ENCODE measurements at regions not wholly inside any gene's neighbourhood (a gene's known extent, or its start where the extent isn't known, plus 50 kb on each side); places are given as distances from the start of the nearest gene placed in this dataset.

DNA sequence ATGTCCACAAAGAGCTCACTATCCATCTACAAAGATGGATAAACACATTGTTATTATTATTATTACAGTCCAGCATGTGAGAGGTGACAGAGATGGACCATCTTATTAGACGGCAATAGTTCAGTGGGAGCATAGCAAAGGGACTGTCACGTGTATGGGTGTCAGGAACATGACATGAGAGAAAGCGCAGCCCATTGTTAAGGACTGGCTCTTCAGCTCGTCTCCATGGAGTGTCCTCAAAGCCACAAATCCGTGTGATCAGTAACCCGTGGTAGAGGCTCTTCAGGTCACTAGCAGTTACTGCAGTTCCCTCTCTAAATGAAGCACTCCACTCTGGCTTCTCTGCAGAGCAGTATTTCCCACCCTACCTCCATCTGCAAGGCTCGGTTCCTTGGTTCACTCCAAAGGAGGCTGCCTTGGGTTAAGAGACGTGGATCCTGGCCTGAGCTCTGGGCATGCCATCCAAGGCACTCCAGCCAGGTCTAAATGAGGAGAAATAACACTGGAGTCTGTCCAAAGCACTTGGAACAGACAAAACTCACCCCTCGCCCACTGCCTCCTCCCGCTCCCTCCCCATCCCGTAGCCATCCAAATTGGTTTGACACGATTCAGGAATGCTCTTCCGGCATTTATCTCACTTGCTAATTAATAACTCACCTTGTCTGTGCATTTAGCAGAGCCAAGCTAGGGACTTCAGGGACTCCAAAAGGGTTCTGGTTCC, 122.3 kb upstream of the WWC1 start:
- no peak for DNase-seq (ENCODE audit: low spot score)

DNA sequence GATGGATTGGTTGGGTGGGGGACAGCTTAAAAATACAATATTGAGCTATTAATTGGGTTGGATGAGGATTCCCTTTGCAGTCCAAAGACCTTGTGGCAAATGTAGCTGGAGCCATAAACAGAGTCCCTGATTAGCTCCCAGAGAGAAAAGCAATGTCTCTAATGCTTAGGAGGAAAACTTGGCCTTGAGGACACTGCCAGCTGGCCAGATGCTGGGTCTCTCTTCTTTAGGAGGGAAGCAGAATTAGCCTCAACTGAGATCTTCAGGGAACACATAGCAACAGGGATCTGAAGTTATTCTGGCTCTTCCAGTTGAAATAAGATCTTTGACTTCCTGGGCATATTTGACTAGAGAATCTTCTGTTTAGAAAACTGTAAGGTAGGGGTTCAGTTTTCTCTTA, 121.7 kb upstream of the WWC1 start:
- no peak for DNase-seq (ENCODE audit: low spot score)

DNA sequence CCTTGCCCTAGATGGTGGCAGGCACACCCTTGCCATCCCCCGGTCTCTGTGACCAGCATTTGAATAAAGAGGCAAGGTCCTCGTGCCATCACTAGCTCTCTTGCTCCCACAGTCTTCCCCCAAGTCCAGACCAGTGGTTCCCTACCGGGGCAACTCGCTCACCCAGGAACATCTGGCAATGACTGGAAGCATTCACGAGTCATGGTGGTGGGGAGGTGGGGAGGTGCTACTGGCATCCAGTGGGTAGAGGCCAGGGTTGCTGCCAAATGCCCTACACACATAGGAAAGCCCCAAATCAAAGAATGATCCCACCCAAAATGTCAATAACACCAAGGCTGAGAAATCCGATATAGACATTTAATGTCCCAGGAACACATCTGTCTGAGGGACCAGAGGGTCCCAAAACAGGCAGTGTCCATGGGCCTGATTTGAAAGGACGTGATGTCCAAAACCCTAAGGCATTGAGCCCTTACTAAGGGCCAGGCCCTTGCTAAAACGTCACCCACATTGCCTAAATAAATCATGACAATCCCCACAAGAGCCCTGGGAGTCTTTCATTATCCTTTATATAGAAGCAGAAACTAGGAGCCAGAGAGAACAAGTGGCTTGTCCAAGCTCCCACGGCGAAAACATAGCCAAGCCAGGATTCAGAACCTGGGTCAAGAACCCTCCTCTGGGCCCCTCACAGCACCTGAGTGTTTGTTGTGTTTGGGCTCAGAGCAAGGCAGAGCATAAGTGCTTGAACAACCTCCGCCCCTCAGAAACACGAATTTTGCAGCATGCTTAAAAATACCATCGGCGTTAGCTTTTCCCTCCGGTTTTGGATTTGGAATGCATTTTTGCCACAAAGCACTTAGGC, 119.3 kb upstream of the WWC1 start:
- DNase-seq (ENCODE audit: low spot score), result no peak

DNA sequence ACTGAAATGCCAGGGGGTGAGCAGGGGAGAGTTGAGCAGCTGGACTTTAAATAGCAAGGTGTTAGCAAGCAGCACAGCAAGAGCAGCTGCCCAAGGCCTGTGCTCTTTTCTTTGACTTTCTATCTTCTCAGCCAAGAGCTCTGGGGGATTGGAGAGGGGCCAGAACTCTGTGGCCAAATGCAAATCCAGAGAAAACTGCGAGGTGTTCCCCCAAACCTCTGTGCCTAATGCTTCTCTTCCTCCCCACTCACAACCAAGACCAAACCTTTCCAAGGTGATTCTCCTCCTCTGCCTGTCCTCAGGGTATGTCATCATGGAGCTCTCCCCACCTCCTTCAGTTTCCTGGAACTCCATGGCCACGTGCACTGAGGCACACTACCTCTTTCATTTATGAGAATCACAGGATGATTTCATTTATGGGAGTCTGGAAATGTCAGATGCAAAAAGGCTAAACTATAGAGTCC, 118.7 kb upstream of the WWC1 start:
- DNase-seq (ENCODE audit: low spot score), result no peak

DNA sequence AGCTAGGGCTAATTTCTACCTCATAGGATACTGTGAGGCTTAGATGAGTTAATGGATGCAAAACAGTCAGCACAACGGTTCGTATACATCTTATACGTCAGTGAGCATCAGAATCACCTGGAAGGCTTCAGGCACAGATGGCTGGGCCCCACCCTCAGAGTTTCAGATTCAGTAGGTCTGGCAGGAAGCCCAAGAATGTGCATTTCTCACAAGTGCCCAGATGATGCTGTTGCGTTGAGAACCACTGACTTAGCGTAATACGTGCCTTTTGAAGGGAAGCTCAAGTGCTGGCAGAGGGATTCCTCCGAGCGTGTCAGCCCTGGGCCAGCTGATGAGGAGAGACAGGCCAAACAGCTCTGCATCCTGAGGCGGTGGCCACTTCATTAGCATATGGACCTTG, 117.1 kb upstream of the WWC1 start:
- DNase-seq (ENCODE audit: low spot score), result no peak

DNA sequence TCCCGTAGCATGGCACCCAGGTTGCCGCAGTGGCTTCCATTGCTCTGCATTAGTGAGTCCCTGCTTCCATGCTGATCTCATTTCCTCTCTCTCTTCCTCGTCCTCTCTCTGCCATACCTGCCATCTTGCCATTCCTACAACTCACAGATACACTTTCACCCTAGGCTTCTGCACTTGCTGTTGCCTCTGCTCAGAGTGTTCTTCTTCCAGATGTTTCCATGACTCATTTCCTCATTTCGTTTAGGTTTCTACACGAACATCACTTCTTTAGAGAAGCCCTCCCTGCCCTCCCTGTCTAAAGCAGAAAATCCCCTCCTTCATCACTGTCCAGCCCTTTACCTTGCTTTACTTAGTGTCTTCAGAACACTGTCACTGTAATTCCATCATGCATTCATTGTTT, 115.2 kb upstream of the WWC1 start:
- DNase-seq (ENCODE audit: low spot score), result no peak

DNA sequence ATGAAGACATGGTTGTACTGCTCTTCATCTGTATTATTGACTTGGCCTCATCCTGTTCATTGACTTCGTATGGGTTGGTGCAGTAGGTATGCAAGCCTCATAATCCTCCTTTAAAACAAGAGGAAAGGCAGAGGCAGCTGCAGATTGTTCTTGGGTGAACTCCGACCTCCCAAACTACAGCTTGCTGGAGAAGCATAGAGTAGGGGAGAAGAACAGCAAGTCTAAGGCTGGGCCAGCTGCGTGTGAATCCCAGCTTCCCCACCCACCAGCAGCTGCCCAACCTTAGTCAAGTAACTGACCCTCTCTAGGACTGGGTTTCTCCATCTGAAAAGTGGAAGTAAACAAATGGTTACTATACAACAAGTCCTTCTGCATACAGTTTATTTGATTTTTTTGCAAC, 114.5 kb upstream of the WWC1 start:
- no peak for DNase-seq (ENCODE audit: low spot score)

DNA sequence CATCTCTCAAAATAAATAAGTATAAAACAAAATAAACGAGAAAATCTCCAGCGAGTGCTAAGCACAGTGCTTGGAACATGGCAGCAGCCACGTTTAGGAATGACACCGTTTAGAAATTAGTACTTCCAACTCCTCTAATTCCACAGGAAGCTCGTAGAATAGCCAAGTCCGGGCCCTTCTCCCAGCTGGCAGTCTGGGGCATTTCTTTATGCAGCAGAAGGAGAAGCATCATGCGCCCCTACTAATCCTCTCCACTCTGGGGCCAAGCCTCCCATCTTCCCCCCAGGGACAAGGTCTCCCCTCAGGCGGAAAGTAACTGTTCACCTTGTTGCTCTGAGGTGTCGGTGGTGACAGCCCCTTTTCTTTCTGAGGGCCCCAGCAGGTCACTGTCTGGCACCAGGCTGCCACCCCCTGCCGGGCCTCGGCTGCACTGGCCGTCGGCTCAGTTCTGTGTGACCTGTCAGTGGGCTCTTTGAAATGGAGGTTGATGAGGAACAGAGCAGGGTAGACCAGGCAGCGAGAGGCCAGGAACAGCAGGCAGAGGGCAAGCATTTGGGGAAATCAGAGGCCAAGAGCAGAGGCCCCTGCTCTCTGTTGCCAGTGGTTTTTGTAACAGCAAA, 113.5 kb upstream of the WWC1 start:
- no peak for DNase-seq (ENCODE audit: low spot score)

DNA sequence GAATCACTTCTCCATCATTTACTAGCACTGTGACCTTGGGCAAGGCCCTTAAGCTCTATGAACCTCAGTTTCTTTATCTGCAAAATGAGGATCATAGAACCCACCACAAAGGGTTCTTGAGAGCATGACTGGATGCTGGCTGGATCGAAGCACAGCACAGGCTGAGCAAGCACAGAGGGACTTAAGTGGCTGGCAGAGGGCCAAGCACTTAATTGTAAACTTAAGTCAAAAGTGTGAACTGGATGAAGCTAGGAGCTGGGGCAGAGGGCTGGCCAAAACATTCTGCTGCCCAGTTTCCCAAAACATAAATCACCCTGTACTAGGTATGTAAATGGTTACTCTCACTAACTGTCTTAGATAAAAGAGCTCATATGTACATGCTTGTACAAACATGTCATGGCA, 112.3 kb upstream of the WWC1 start:
- DNase-seq (ENCODE audit: low spot score), result no peak

DNA sequence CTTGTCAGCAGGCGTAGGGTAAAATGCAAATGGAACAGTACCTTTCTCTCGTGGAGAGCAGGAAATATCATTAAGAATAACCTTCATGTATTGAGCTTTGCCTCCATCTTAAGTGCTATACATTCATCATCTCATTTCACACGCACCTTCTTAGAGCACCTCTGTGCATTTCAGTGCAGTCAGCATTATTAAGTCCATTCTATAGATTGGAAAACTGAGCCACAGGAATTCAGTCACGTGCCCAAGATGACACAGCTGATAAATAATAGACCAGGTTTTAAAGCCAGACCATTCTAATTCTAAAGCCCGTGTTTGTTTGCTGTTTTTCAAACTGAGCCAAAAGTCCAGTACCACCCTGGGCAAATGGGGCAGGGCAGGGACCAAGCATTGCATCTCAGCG, 109.2 kb upstream of the WWC1 start:
- no peak for DNase-seq (ENCODE audit: low spot score)

DNA sequence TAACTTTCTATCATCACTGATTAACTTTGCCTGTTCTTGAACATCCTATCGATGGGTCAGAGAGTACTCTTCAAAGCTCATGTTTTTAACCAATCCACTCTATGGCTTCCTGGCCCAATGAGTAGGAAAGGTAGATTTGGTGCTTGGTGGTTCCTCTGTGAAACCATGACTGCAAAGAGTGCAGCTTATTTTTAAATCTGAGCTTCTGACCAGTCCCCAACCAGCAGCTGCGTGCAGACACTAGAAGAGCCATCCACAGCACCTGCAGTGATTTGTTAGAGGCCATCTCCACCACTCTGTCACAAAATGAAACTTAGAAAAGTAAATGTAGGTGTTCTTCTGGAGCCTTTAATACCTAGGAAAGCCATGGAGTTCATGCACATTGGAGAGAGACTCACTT, 107.3 kb upstream of the WWC1 start:
- DNase-seq (ENCODE audit: low spot score), result no peak

DNA sequence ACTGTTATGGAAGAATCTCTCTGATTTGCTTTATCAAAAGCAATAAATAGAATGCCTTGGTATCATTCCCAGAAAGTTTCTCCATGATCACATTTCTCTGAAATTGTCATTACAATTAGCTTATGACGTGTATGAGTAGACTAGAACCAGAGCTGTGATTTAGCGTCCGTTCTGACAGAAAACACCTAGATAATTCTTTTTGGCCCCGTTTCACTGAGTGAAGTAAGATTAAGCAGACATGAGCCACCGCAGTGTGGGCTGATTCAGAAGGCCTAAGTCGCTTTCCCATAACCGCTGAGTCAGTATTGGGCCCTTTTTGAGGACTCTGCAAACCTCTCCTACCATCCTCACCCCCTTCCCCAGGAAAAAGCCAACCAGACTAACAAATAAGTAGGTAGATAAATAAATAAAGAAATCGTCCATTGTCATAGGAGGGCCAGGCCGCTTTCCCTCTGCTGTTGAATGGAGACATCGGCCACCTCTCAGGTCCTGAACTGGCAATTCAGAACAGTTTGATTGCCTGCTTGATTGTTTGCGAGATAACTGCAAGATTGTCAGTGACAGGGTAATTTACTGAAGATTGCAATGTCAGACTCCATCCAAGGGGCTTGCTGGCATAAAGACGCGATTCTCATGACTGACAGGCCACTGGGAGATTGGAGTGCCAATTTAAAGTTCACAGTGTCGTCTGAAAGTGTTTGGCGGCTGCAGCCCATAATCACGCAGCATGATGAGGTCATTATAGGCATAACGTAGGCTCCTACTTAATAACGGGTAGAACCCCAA, 105.0 kb upstream of the WWC1 start:
- no peak for DNase-seq (ENCODE audit: low spot score)

DNA sequence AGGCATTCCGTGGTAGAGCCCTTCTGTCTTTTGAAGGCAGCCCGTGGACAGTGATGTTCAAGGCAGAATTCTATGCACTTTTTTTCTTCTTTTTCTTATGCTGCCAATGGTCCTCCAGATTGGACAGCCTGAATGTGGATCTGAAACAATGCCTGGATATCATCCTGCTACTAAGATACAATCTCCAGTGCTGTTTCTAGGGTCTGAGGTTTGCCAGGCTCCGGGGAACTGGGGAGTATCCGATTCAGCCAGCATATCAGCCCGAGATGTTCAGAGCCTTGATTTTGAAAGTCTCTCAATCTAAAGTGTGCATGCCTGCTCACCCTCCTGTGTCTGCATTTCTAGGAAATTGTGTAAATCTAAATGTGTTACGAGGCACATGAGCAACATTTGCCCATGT, 103.8 kb upstream of the WWC1 start:
- no peak for DNase-seq (ENCODE audit: low spot score)

DNA sequence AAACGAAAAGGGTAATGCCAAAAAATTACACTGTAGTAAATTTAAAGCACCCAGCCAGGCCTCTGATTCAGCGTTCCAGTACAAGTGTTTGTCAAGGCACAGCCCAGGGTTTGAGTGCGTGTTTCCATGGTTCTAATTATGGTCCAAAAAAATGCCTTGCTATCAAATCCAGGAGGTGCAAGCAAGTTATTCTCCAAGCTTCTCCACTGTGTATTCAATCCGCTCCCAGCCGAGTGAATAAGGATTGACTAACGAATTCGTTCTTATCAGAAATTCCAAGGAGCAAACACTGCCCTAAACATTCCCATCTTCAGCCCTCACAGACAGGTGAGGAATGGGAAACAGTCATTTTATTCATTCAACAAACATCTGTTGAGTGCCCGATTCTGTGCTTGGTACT, 103.3 kb upstream of the WWC1 start:
- no peak for DNase-seq (ENCODE audit: low spot score)

DNA sequence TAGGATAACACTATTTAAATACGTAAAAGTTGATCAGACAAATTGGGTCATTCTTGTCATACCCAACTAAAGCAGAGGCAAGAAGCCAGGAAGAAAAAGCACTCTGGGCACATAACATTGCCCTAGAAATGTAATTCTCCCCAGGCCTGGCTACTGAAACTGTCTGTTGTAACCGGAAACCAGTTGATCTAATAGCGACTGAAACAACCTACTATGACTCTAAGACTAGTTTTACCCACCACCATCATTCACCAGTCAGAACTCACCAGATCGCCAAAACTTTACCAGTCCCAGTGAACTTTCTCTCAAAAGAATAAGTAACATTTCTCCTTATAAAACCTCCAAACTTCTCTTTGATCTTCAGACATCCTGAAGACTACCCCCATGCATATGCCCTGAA, 99.3 kb upstream of the WWC1 start:
- DNase-seq (ENCODE audit: low spot score), result no peak

DNA sequence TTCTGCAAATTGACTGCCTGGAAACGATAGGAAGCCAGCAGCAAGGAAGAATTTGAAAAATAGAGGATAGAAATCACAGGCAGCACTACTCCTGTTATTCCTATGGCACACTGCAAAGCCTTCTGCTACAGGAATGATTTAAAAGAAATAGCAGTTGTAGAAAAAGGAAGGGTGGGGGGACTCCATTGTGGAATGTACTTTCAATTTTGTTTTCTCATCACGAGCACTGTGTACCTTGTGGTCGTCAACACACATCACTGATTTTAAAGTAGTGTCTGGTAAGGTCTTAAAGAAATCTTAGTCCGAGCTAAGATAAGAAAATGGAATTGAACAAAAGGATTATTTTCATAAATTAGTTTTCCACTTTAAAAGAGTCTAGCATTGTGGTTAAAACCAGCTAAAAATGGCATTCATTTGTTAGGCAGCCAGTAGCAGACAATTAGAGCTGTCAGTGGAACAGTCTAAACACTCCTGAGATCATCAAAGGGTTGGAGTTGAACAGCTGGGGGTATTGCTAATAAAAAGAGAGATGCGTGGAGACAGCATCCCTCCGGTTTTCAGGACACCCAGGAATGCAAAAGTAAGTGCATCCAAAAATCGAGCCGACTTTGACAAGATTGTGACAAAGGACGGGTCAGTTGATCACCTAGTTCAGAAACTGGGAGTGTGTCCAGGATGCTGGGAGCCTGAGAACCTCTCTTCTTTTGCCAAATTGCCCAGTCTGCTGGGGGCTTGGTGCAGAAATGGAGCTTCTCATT, 97.8 kb upstream of the WWC1 start:
- DNase-seq (ENCODE audit: low spot score), result no peak

DNA sequence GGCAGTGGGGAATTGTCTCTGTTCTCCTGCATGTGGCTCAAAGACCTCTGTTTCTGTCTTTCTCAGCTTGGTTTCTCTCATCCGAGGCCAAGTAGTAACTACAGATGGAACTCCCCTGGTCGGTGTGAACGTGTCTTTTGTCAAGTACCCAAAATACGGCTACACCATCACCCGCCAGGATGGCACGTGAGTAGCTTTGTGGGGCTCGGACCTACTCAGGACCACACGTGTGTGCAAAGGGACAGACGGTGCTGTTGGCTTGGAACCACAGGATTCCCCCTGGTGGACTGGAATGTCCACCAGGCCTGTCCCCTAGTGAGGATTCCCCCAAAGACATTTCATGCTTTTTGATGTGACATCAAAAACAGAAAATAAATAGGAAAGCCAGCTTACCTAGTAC, 96.3 kb upstream of the WWC1 start:
- no peak for DNase-seq (ENCODE audit: low spot score)

DNA sequence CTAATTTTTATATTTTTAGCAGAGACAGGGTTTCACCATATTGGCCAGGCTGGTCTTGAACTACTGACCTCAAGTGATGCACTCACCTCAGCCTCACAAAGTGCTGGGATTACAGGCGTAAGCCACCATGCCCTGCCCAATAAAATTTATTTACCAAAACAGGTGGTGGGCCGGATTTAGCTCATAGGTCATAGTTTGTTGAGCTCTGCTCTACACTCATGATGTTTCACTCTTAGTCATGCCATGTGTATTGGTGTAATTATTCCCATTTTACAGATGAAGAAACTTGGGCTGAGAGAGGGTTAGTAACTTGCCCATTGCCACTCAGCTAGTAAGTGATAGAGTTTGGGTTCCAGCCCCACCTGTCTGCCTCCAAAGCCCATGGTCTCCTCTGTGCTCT, 93.1 kb upstream of the WWC1 start:
- DNase-seq (ENCODE audit: low spot score), result no peak

DNA sequence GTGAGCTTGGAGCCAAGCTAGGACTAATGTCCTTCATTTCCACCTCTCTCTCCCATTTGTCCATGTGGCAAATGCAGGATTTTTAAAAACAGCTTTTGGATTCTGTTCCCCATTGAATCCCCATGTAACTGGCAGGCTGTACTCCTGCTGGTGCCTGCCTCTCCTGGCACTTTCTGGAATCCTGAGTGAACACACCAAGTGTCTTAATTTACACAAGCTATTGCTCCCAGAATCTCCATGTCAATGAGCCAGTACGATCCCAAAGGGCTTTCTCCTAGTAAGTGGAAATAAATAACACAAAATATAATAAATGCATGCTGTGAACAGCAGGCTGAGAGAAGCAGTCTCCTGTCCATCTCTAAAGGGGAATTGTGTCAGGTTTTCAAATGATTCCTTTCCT, 88.4 kb upstream of the WWC1 start:
- DNase-seq (ENCODE audit: low spot score), result no peak

DNA sequence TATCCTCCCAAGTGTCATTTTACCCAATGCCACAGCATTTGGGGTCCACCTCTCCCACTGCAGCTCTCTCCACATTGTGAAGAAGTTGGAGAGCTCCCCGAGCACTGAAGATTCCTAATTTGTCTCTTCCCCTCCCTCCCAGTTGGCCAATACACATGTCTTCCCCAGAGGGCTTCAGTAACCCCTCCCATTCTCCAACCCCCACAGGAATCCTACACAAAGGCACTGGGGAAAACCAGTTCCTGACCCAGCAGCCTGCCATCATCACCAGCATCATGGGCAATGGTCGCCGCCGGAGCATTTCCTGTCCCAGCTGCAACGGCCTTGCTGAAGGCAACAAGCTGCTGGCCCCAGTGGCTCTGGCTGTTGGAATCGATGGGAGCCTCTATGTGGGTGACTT, 87.3 kb upstream of the WWC1 start:
- DNase-seq (ENCODE audit: low spot score), result no peak

DNA sequence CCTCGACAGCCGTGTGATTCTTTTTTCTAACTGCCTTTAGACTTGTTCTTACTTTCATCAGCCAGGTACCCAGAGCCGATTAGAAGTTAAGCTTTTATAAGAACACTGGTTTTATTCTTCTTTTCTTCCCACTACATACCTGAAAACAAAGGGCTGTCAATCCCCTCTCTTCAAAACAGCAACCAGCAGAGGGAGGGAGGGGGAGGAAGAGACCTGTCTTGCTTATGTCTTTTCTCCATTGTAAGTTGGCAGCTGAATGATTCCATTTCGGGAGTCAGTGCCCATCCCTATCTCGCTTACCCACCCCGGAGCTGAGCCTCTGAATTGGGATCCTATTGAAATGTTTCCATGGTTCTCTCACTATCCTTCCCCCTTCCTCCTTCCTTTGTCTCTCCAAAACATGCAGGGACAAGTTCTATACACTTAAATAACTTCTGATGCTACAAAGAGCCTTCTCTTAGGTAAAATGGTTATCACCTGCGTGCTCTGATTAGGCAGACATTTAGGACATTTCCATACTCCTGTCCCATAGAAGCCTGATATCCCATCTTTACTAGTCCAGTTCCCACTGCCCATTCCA, 83.9 kb upstream of the WWC1 start:
- DNase-seq (ENCODE audit: low spot score), result no peak

Data from CD4-positive, alpha-beta T cell treated with Interleukin-2 at 100 ng/mL for 4 hours (primary cell).